ENCODE measurements at regions not wholly inside any gene's neighbourhood (a gene's known extent, or its start where the extent isn't known, plus 50 kb on each side); places are given as distances from the start of the nearest gene placed in this dataset.

GRCh38 chr7:36096460-36097095 lies 56.5 kb upstream of the EEPD1 start:
- no peak for DNase-seq (ENCODE audit: low read depth, low spot score)

GRCh38 chr7:36098096-36098495 lies 55.0 kb upstream of the EEPD1 start:
- DNase-seq (ENCODE audit: low read depth, low spot score), result no peak

- no peak for DNase-seq (ENCODE audit: low read depth, low spot score)
Measured at GRCh38 chr7:36100226-36100625, 52.8 kb upstream of the EEPD1 start.

GRCh38 chr7:36100634-36101033 lies 52.4 kb upstream of the EEPD1 start:
- DNase-seq (ENCODE audit: low read depth, low spot score), result no peak
